ENCODE measurements at regions not wholly inside any gene's neighbourhood (a gene's known extent, or its start where the extent isn't known, plus 50 kb on each side); places are given as distances from the start of the nearest gene placed in this dataset.
"Not testable (repeated sequence)": the region's sequence is repeated elsewhere in the genome, so short reads cannot be mapped to it uniquely, and the experiment has no call there.

DNA sequence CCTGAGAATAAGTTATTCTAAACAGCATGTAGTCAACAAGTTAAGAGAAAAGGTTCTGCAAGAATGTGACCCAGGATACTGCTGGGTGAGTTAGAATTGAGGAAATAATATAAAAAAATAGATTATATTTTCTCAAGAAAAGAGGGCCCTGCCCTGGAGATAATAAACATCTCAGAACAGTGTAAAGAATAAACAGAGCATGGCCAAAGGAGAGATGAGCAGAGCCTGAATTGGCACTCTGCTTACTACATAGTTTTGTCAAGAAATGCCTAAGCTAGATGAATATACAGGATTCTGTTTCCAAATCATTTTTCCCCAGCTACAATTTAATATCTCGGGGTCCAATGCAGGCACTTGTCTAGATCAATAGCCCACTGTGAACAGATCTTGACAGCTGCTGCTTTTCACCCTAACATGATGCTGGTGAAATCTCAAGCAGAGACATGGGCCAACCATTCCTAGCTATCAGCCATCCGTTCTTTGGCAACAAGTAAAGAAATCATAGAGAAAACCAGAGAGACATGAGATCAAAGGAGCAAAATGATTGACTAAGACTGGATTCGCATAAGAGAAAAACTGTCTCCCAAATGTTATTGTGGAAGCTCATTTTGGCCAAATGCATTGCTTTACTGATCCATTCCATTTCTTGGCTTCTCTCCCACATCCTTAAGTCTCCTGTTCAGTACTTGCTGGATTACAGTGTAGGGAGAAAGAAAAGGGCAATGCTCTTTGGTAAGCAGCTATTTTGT, 173.2 kb downstream of the PRELID2 start:
- no peaks in the 10 kb centered on the region for H3K36me3 Mint-ChIP-seq (ENCODE audit: insufficient read depth, unreplicated experiment)
- CTCF ChIA-PET, result interaction anchor here (0.7 to 1.8 kb wide), 2 partner anchors 20 to 161 kb away, joined by 3 to 5 read pairs; no protein-coding TSS in a partner anchor
- no peak overlapping the region for H3K4me3 Mint-ChIP-seq (ENCODE audit: low read depth, unreplicated experiment)
- no peak for TF ChIP-seq CTCF (IDR thresholded peaks at IDR 0.05; ENCODE audit: unreplicated experiment)
- no TSS peak for BruUV-seq (replicated peaks)
- H3K9me3 Mint-ChIP-seq (ENCODE audit: low read depth, unreplicated experiment), result no peaks in the 10 kb centered on the region
- no peaks in the 10 kb centered on the region for H3K27me3 Mint-ChIP-seq (ENCODE audit: unreplicated experiment)
- no peak overlapping the region for H3K27ac Mint-ChIP-seq (ENCODE audit: unreplicated experiment)
- H3K4me1 Mint-ChIP-seq (ENCODE audit: low read depth, unreplicated experiment), result no peaks in the 10 kb centered on the region
- no peak for DNase-seq
- intact Hi-C loops (cut with micrococcal nuclease; ENCODE audit: unreplicated experiment), result no loop called here

DNA sequence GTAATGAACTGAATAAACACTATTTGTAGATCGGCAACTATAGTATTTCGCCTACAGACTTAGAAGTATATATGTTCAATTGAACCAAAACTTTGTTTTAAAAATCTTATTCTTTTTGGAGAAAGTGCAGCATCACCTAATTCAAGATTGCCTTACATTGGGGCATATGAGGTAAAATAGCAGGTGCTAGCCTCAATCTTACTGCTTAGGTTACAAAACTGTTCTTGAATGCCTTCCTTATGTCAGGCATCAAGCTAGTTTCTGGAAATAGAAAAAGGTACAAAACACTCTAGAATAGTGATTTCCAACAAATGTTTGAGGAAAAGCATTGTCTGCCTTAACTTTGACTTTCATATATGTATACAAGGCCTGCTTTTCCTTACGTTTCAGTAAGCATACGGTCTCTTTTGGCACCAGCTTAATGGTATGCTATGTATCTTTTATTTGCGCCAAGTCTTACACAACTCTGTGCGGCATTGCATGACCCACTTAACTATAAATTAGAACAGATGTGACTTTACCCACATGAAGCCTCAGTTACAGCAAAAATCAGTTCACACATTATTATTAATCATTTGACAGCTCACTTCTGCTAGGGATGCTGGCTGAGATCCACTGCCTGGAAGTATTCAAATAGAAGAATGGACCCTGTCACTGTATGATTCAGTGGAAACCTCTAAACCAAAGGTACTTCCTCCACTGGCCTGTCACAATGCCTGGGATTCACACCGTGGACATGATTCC, 174.1 kb downstream of the PRELID2 start:
- CTCF ChIA-PET, result interaction anchor here (0.7 to 1.8 kb wide), 2 partner anchors 21 to 162 kb away, joined by 3 to 5 read pairs; no protein-coding TSS in a partner anchor
- no peak overlapping the region for H3K4me3 Mint-ChIP-seq (ENCODE audit: low read depth, unreplicated experiment)
- TF ChIP-seq CTCF (IDR thresholded peaks at IDR 0.05; ENCODE audit: unreplicated experiment), result no peak
- no peaks in the 10 kb centered on the region for H3K27me3 Mint-ChIP-seq (ENCODE audit: unreplicated experiment)
- no peaks in the 10 kb centered on the region for H3K36me3 Mint-ChIP-seq (ENCODE audit: insufficient read depth, unreplicated experiment)
- no peak for DNase-seq
- H3K27ac Mint-ChIP-seq (ENCODE audit: unreplicated experiment), result no peak overlapping the region
- BruUV-seq (replicated peaks), result no TSS peak
- no peaks in the 10 kb centered on the region for H3K9me3 Mint-ChIP-seq (ENCODE audit: low read depth, unreplicated experiment)
- intact Hi-C loops (cut with micrococcal nuclease; ENCODE audit: unreplicated experiment), result no loop called here
- no peaks in the 10 kb centered on the region for H3K4me1 Mint-ChIP-seq (ENCODE audit: low read depth, unreplicated experiment)

DNA sequence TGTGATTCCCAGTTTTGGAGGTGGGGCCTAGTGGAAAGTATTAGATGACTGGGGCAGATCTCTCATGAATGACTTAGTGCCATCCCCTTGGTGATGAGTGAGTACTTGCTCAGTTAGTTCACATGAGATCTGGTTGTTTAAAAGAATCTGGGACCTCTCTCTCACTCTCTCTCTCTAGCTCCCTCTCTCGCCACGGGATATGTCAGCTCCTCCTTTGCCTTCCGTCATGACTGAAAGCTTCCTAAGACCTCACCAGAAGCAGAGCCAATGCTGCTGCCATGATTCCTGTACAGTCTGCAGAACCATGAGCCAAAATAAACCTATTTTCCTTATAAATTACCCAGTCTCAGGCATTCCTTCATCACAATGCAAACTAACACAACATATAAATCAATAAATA, 176.7 kb downstream of the PRELID2 start:
- H3K36me3 Mint-ChIP-seq (ENCODE audit: insufficient read depth, unreplicated experiment), result no peaks in the 10 kb centered on the region
- peaks cover 4% of the 10 kb centered on the region for H3K9me3 Mint-ChIP-seq (ENCODE audit: low read depth, unreplicated experiment)
- TF ChIP-seq CTCF (IDR thresholded peaks at IDR 0.05; ENCODE audit: unreplicated experiment), result no peak
- CTCF ChIA-PET, result no interaction called here
- BruUV-seq (replicated peaks), result no TSS peak
- H3K27ac Mint-ChIP-seq (ENCODE audit: unreplicated experiment), result no peak overlapping the region
- intact Hi-C loops (cut with micrococcal nuclease; ENCODE audit: unreplicated experiment), result no loop called here
- H3K4me3 Mint-ChIP-seq (ENCODE audit: low read depth, unreplicated experiment), result no peak overlapping the region
- no peaks in the 10 kb centered on the region for H3K4me1 Mint-ChIP-seq (ENCODE audit: low read depth, unreplicated experiment)
- no peak for DNase-seq
- no peaks in the 10 kb centered on the region for H3K27me3 Mint-ChIP-seq (ENCODE audit: unreplicated experiment)

DNA sequence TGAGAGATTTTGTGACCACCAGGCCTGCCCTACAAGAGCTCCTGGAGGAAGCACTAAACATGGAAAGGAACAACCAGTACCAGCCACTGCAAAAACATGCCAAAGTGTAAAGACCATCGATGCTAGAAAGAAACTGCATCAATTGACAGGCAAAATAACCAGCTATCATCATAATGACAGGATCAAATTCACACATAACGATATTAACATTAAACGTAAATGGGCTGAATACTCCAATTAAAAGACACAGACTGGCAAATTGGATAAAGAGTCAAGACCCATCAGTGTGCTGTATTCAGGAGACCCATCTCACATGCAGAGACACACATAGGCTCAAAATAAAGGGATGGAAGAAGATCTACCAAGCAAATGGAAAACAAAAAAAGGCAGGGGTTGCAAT, 182.4 kb downstream of the PRELID2 start:
- DNase-seq; H3K36me3 Mint-ChIP-seq (ENCODE audit: insufficient read depth, unreplicated experiment); H3K27me3 Mint-ChIP-seq (ENCODE audit: unreplicated experiment); H3K4me3 Mint-ChIP-seq (ENCODE audit: low read depth, unreplicated experiment); CTCF ChIA-PET; H3K4me1 Mint-ChIP-seq (ENCODE audit: low read depth, unreplicated experiment); intact Hi-C loops (cut with micrococcal nuclease; ENCODE audit: unreplicated experiment); BruUV-seq (replicated peaks); H3K27ac Mint-ChIP-seq (ENCODE audit: unreplicated experiment): not testable (repeated sequence)
- H3K9me3 Mint-ChIP-seq (ENCODE audit: low read depth, unreplicated experiment), result peaks cover 14% of the 10 kb centered on the region

GRCh38 chr5:145647137-145647536, 188.0 kb downstream of the PRELID2 start:
- H3K27me3 Mint-ChIP-seq (ENCODE audit: unreplicated experiment); DNase-seq; intact Hi-C loops (cut with micrococcal nuclease; ENCODE audit: unreplicated experiment); H3K4me3 Mint-ChIP-seq (ENCODE audit: low read depth, unreplicated experiment); CTCF ChIA-PET; BruUV-seq (replicated peaks); H3K36me3 Mint-ChIP-seq (ENCODE audit: insufficient read depth, unreplicated experiment); H3K4me1 Mint-ChIP-seq (ENCODE audit: low read depth, unreplicated experiment); H3K27ac Mint-ChIP-seq (ENCODE audit: unreplicated experiment): not testable (repeated sequence)
- H3K9me3 Mint-ChIP-seq (ENCODE audit: low read depth, unreplicated experiment), result peaks cover 18% of the 10 kb centered on the region

GRCh38 chr5:145643214-145643613, 191.9 kb downstream of the PRELID2 start:
- CTCF ChIA-PET; H3K36me3 Mint-ChIP-seq (ENCODE audit: insufficient read depth, unreplicated experiment); intact Hi-C loops (cut with micrococcal nuclease; ENCODE audit: unreplicated experiment); H3K4me1 Mint-ChIP-seq (ENCODE audit: low read depth, unreplicated experiment); H3K27ac Mint-ChIP-seq (ENCODE audit: unreplicated experiment); BruUV-seq (replicated peaks); H3K27me3 Mint-ChIP-seq (ENCODE audit: unreplicated experiment); H3K4me3 Mint-ChIP-seq (ENCODE audit: low read depth, unreplicated experiment); DNase-seq: not testable (repeated sequence)
- H3K9me3 Mint-ChIP-seq (ENCODE audit: low read depth, unreplicated experiment), result peaks cover 12% of the 10 kb centered on the region
